ENCODE measurements at regions not wholly inside any gene's neighbourhood (a gene's known extent, or its start where the extent isn't known, plus 50 kb on each side); places are given as distances from the start of the nearest gene placed in this dataset.
"Not testable (repeated sequence)": the region's sequence is repeated elsewhere in the genome, so short reads cannot be mapped to it uniquely, and the experiment has no call there.

DNA sequence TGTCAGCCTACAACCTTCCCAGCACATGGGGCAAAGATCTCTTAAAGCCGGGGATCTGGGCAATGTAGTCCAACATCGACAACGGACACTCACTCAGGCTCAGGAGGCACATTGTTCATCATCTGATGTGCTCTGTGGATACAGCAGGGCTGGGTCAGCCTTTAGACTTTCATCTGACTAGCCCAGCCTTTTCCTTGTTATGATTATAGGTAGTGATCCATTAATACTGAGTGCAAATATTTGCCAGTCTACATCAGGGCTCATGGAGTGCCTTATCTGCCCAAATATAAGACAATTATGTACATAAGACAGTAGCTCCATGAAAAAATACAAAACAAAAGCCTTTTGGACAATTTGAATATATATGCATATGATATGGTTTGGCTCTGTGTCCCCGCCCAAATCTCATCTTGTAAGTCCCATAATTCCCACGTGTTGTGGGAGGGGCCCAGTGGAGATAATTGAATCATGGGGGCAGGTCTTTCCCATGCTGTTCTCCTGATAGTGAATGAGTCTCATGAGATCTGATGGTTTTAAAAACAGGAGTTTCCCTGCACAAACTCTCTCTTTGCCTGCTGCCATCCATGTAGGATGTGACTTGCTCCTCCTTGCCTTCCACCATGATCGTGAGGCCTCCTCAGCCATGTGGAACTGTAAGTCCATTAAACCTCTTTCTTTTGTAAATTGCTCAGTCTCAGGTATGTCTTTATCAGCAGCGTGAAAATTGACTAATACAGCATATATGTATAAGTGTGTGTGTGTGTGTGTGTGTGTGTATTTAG lies 248.5 kb upstream of the FOXN3 start:
- TF ChIP-seq, protein P1, sequence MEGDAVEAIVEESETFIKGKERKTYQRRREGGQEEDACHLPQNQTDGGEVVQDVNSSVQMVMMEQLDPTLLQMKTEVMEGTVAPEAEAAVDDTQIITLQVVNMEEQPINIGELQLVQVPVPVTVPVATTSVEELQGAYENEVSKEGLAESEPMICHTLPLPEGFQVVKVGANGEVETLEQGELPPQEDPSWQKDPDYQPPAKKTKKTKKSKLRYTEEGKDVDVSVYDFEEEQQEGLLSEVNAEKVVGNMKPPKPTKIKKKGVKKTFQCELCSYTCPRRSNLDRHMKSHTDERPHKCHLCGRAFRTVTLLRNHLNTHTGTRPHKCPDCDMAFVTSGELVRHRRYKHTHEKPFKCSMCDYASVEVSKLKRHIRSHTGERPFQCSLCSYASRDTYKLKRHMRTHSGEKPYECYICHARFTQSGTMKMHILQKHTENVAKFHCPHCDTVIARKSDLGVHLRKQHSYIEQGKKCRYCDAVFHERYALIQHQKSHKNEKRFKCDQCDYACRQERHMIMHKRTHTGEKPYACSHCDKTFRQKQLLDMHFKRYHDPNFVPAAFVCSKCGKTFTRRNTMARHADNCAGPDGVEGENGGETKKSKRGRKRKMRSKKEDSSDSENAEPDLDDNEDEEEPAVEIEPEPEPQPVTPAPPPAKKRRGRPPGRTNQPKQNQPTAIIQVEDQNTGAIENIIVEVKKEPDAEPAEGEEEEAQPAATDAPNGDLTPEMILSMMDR (conservative IDR thresholded peaks at IDR 0.05), result not testable (repeated sequence)
- TF ChIP-seq EZH2 (IDR thresholded peaks at IDR 0.05; ENCODE audit: low read depth), result not testable (repeated sequence)
